ENCODE measurements at regions not wholly inside any gene's neighbourhood (a gene's known extent, or its start where the extent isn't known, plus 50 kb on each side); places are given as distances from the start of the nearest gene placed in this dataset.

DNA sequence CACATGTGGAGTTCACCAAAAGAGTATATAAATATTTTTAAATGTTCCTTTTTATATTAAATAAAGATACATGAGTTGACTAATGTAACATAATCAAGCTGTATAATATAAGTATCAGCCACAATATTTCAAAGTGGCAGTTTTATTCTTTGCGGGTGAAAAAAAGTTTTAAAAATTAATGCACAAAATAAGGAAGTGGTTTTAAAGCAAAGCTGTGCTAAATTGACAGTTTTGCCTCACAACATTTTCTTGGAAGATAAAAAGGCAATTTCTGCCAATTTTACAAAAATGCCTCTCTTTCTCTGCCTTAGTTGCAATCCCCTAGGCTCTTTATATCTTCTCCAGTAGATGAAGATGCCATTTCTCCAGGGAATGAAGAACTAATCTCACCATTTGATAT, 719.1 kb downstream of the C12orf50 start (continued):
- TF ChIP-seq, protein P1, sequence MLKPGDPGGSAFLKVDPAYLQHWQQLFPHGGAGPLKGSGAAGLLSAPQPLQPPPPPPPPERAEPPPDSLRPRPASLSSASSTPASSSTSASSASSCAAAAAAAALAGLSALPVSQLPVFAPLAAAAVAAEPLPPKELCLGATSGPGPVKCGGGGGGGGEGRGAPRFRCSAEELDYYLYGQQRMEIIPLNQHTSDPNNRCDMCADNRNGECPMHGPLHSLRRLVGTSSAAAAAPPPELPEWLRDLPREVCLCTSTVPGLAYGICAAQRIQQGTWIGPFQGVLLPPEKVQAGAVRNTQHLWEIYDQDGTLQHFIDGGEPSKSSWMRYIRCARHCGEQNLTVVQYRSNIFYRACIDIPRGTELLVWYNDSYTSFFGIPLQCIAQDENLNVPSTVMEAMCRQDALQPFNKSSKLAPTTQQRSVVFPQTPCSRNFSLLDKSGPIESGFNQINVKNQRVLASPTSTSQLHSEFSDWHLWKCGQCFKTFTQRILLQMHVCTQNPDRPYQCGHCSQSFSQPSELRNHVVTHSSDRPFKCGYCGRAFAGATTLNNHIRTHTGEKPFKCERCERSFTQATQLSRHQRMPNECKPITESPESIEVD (tag by site-specific recombination; IDR thresholded peaks at IDR 0.05): no peak
- TF ChIP-seq PRDM1 (tag by site-specific recombination; IDR thresholded peaks at IDR 0.05): no peak
- no peak for TF ChIP-seq RBAK (tag by site-specific recombination; IDR thresholded peaks at IDR 0.05)
- TF ChIP-seq HOXA7 (CRISPR knock-in tag; IDR thresholded peaks at IDR 0.05; ENCODE audit: borderline replicate concordance): no peak
- TF ChIP-seq ZNF202 (tag by site-specific recombination; IDR thresholded peaks at IDR 0.05; ENCODE audit: borderline replicate concordance): no peak
- no peak for TF ChIP-seq GLI2 (tag by site-specific recombination; IDR thresholded peaks at IDR 0.05; ENCODE audit: borderline replicate concordance, low read depth)
- TF ChIP-seq HOXD13 (CRISPR knock-in tag; IDR thresholded peaks at IDR 0.05; ENCODE audit: borderline replicate concordance): no peak
- no peak for TF ChIP-seq ZNF366 (tag by site-specific recombination; conservative IDR thresholded peaks at IDR 0.05)
- no peak for TF ChIP-seq ZNF510 (tag by site-specific recombination; IDR thresholded peaks at IDR 0.05; ENCODE audit: insufficient replicate concordance)
- TF ChIP-seq, protein P2, sequence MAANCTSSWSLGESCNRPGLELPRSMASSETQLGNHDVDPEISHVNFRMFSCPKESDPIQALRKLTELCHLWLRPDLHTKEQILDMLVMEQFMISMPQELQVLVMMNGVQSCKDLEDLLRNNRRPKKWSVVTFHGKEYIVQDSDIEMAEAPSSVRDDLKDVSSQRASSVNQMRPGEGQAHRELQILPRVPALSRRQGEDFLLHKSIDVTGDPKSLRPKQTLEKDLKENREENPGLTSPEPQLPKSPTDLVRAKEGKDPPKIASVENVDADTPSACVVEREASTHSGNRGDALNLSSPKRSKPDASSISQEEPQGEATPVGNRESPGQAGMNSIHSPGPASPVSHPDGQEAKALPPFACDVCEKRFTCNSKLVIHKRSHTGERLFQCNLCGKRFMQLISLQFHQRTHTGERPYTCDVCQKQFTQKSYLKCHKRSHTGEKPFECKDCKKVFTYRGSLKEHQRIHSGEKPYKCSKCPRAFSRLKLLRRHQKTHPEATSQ (tag by site-specific recombination; IDR thresholded peaks at IDR 0.05): no peak
- TF ChIP-seq ZNF341 (tag by site-specific recombination; IDR thresholded peaks at IDR 0.05; ENCODE audit: low read depth): no peak
- TF ChIP-seq, protein P3, sequence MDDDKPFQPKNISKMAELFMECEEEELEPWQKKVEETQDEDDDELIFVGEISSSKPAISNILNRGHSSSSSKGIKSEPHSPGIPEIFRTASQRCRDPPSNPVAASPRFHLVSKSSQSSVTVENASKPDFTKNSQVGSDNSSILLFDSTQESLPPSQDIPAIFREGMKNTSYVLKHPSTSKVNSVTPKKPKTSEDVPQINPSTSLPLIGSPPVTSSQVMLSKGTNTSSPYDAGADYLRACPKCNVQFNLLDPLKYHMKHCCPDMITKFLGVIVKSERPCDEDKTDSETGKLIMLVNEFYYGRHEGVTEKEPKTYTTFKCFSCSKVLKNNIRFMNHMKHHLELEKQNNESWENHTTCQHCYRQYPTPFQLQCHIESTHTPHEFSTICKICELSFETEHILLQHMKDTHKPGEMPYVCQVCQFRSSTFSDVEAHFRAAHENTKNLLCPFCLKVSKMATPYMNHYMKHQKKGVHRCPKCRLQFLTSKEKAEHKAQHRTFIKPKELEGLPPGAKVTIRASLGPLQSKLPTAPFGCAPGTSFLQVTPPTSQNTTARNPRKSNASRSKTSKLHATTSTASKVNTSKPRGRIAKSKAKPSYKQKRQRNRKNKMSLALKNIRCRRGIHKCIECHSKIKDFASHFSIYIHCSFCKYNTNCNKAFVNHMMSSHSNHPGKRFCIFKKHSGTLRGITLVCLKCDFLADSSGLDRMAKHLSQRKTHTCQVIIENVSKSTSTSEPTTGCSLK (tag by site-specific recombination; IDR thresholded peaks at IDR 0.05): no peak

DNA sequence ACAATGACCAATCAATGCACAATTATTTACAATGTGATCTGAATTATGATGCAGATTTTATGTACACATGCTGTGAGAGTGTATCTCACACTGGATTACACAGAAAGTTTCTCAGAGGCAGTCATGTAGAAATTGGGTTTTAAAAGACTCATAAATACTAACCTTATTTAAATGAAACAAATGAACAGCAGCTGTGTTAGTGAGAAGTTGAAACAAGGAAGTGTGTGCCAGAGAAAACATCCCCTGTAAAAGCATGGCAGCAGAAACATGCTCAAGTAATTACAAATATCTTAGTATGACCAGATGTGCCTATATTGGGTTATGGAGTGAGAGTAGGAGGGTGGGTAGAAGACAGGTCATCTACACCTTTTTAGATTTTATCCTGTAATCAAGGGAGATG, 723.7 kb downstream of the C12orf50 start:
- no peak for TF ChIP-seq EGR2 (tag by site-specific recombination; IDR thresholded peaks at IDR 0.05; ENCODE audit: low read depth)
- no peak for TF ChIP-seq ZNF677 (tag by site-specific recombination; IDR thresholded peaks at IDR 0.05)
- H3K4me1 ChIP-seq (ENCODE audit: control insufficient read depth, insufficient read depth, low read length): no peaks in the 10 kb centered on the region
- ChIA-PET CTCF (no interaction called here), POLR2A (no interaction called here)
- H3K36me3 ChIP-seq (ENCODE audit: control insufficient read depth in 2 of 2, insufficient read depth in 1 of 2, low read length in 2 of 2): no peaks in the 10 kb centered on the region
- H3K4me3 ChIP-seq (ENCODE audit: low read depth, low read length): no peak overlapping the region
- no peaks in the 10 kb centered on the region for H3K9me3 ChIP-seq (ENCODE audit: control insufficient read depth, insufficient read depth, low read depth, low read length)
- no peak overlapping the region for H3K27ac ChIP-seq (ENCODE audit: extremely low read depth, low read depth, low read length)

DNA sequence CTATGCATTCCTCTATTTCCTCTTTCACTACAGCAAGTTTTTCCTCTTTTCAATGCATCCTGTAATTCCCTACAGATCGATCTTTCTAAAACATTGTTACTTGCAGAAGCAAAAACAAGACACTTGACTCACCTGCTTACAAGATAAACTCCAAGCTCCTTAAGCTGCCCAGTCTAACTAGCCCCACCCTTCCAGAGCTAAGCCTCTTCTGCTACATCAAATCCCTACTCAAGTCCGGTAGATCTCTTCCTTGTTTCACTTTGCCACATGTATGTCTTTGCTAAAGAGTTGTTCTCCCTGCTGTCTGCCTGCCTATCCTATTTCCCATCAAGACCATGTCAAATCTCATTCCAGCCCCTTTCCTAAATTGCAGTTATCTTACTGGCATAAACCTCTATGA, 724.8 kb downstream of the C12orf50 start:
- ChIA-PET CTCF (no interaction called here), POLR2A (no interaction called here)
- H3K9me3 ChIP-seq (ENCODE audit: control insufficient read depth, insufficient read depth, low read depth, low read length): no peaks in the 10 kb centered on the region
- TF ChIP-seq ZNF785 (tag by site-specific recombination; IDR thresholded peaks at IDR 0.05) (no peak), ZNF138 (tag by site-specific recombination; IDR thresholded peaks at IDR 0.05; ENCODE audit: borderline replicate concordance) (no peak), ZNF391 (tag by site-specific recombination; IDR thresholded peaks at IDR 0.05; ENCODE audit: borderline replicate concordance, low read depth) (no peak), ZNF274 (IDR thresholded peaks at IDR 0.05; ENCODE audit: low read length) (no peak), ZNF274 (tag by site-specific recombination; IDR thresholded peaks at IDR 0.05; ENCODE audit: borderline replicate concordance) (no peak), ZNF214 (tag by site-specific recombination; IDR thresholded peaks at IDR 0.05; ENCODE audit: borderline replicate concordance) (no peak)
- TF ChIP-seq, protein P4, sequence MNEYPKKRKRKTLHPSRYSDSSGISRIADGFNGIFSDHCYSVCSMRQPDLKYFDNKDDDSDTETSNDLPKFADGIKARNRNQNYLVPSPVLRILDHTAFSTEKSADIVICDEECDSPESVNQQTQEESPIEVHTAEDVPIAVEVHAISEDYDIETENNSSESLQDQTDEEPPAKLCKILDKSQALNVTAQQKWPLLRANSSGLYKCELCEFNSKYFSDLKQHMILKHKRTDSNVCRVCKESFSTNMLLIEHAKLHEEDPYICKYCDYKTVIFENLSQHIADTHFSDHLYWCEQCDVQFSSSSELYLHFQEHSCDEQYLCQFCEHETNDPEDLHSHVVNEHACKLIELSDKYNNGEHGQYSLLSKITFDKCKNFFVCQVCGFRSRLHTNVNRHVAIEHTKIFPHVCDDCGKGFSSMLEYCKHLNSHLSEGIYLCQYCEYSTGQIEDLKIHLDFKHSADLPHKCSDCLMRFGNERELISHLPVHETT (tag by site-specific recombination; IDR thresholded peaks at IDR 0.05): no peak
- TF ChIP-seq, protein P5, sequence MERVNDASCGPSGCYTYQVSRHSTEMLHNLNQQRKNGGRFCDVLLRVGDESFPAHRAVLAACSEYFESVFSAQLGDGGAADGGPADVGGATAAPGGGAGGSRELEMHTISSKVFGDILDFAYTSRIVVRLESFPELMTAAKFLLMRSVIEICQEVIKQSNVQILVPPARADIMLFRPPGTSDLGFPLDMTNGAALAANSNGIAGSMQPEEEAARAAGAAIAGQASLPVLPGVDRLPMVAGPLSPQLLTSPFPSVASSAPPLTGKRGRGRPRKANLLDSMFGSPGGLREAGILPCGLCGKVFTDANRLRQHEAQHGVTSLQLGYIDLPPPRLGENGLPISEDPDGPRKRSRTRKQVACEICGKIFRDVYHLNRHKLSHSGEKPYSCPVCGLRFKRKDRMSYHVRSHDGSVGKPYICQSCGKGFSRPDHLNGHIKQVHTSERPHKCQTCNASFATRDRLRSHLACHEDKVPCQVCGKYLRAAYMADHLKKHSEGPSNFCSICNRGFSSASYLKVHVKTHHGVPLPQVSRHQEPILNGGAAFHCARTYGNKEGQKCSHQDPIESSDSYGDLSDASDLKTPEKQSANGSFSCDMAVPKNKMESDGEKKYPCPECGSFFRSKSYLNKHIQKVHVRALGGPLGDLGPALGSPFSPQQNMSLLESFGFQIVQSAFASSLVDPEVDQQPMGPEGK (tag by site-specific recombination; IDR thresholded peaks at IDR 0.05): no peak
- H3K4me3 ChIP-seq (ENCODE audit: low read depth, low read length): no peak overlapping the region
- no peaks in the 10 kb centered on the region for H3K4me1 ChIP-seq (ENCODE audit: control insufficient read depth, insufficient read depth, low read length)
- no peaks in the 10 kb centered on the region for H3K36me3 ChIP-seq (ENCODE audit: control insufficient read depth in 2 of 2, insufficient read depth in 1 of 2, low read length in 2 of 2)
- H3K27ac ChIP-seq (ENCODE audit: extremely low read depth, low read depth, low read length): no peak overlapping the region
